ENCODE measurements at regions not wholly inside any gene's neighbourhood (a gene's known extent, or its start where the extent isn't known, plus 50 kb on each side); places are given as distances from the start of the nearest gene placed in this dataset.
A peak's percentile ranks its signal among the peaks of the same experiment; 100 is the strongest.

DNA sequence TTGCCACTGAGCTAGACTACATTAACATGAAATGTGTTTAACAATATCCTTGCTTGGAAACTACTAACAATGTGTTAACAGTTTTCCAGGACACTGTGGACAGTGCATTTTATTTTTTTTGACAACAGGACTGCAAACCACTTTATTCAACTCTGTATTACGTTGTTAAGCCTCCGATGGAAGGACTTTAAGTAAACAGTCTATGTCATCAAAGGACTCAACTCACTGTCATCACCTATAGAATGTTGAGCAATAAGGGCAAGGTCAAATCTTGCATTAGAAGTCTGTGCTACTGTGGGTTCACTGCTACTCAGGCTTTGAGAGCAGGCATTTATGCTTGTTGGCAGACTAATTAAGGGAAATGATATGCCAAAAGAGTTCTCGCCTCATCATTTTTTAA, 483.7 kb downstream of the FLRT2 start (continued):
- peak; percentile 56; the same call in 1 of the 2 replicates for TF ChIP-seq ZNF331 (CRISPR knock-in tag; IDR thresholded peaks at IDR 0.05)
- TF ChIP-seq NFIC (IDR thresholded peaks at IDR 0.05; ENCODE audit: low read length), result no peak
- no peak for TF ChIP-seq PHF21A (CRISPR knock-in tag; IDR thresholded peaks at IDR 0.05)
- peak; percentile 36; the same call in 1 of the 2 replicates for TF ChIP-seq ZBTB21 (CRISPR knock-in tag; IDR thresholded peaks at IDR 0.05)
- TF ChIP-seq RFX1 (IDR thresholded peaks at IDR 0.05), result no peak
- TF ChIP-seq, protein P1, sequence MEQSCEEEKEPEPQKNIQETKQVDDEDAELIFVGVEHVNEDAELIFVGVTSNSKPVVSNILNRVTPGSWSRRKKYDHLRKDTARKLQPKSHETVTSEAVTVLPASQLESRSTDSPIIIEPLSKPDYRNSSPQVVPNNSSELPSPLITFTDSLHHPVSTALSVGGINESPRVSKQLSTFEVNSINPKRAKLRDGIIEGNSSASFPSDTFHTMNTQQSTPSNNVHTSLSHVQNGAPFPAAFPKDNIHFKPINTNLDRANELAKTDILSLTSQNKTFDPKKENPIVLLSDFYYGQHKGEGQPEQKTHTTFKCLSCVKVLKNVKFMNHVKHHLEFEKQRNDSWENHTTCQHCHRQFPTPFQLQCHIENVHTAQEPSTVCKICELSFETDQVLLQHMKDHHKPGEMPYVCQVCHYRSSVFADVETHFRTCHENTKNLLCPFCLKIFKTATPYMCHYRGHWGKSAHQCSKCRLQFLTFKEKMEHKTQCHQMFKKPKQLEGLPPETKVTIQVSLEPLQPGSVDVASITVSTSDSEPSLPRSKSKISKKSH (CRISPR knock-in tag; IDR thresholded peaks at IDR 0.05; ENCODE audit: borderline replicate concordance), result no peak
- TF ChIP-seq, protein P2, sequence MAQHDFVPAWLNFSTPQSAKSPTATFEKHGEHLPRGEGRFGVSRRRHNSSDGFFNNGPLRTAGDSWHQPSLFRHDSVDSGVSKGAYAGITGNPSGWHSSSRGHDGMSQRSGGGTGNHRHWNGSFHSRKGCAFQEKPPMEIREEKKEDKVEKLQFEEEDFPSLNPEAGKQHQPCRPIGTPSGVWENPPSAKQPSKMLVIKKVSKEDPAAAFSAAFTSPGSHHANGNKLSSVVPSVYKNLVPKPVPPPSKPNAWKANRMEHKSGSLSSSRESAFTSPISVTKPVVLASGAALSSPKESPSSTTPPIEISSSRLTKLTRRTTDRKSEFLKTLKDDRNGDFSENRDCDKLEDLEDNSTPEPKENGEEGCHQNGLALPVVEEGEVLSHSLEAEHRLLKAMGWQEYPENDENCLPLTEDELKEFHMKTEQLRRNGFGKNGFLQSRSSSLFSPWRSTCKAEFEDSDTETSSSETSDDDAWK (CRISPR knock-in tag; IDR thresholded peaks at IDR 0.05), result no peak
- no peak for TF ChIP-seq SKI (IDR thresholded peaks at IDR 0.05; ENCODE audit: partially characterized antibody)
- TF ChIP-seq ZNF776 (CRISPR knock-in tag; IDR thresholded peaks at IDR 0.05), result no peak
- TF ChIP-seq SRSF4 (IDR thresholded peaks at IDR 0.05; ENCODE audit: low read depth, low read length, poor library complexity, severe bottlenecking), result no peak
- no peak for TF ChIP-seq NR1H2 (CRISPR knock-in tag; IDR thresholded peaks at IDR 0.05; ENCODE audit: borderline replicate concordance, low read depth)
- TF ChIP-seq NR2C2 (CRISPR knock-in tag; IDR thresholded peaks at IDR 0.05; ENCODE audit: borderline replicate concordance), result no peak
- TF ChIP-seq SYNCRIP (IDR thresholded peaks at IDR 0.05; ENCODE audit: insufficient read depth, low read depth, low read length), result no peak
- TF ChIP-seq ZSCAN9 (CRISPR knock-in tag; IDR thresholded peaks at IDR 0.05; ENCODE audit: borderline replicate concordance), result no peak
- TF ChIP-seq, protein P3, sequence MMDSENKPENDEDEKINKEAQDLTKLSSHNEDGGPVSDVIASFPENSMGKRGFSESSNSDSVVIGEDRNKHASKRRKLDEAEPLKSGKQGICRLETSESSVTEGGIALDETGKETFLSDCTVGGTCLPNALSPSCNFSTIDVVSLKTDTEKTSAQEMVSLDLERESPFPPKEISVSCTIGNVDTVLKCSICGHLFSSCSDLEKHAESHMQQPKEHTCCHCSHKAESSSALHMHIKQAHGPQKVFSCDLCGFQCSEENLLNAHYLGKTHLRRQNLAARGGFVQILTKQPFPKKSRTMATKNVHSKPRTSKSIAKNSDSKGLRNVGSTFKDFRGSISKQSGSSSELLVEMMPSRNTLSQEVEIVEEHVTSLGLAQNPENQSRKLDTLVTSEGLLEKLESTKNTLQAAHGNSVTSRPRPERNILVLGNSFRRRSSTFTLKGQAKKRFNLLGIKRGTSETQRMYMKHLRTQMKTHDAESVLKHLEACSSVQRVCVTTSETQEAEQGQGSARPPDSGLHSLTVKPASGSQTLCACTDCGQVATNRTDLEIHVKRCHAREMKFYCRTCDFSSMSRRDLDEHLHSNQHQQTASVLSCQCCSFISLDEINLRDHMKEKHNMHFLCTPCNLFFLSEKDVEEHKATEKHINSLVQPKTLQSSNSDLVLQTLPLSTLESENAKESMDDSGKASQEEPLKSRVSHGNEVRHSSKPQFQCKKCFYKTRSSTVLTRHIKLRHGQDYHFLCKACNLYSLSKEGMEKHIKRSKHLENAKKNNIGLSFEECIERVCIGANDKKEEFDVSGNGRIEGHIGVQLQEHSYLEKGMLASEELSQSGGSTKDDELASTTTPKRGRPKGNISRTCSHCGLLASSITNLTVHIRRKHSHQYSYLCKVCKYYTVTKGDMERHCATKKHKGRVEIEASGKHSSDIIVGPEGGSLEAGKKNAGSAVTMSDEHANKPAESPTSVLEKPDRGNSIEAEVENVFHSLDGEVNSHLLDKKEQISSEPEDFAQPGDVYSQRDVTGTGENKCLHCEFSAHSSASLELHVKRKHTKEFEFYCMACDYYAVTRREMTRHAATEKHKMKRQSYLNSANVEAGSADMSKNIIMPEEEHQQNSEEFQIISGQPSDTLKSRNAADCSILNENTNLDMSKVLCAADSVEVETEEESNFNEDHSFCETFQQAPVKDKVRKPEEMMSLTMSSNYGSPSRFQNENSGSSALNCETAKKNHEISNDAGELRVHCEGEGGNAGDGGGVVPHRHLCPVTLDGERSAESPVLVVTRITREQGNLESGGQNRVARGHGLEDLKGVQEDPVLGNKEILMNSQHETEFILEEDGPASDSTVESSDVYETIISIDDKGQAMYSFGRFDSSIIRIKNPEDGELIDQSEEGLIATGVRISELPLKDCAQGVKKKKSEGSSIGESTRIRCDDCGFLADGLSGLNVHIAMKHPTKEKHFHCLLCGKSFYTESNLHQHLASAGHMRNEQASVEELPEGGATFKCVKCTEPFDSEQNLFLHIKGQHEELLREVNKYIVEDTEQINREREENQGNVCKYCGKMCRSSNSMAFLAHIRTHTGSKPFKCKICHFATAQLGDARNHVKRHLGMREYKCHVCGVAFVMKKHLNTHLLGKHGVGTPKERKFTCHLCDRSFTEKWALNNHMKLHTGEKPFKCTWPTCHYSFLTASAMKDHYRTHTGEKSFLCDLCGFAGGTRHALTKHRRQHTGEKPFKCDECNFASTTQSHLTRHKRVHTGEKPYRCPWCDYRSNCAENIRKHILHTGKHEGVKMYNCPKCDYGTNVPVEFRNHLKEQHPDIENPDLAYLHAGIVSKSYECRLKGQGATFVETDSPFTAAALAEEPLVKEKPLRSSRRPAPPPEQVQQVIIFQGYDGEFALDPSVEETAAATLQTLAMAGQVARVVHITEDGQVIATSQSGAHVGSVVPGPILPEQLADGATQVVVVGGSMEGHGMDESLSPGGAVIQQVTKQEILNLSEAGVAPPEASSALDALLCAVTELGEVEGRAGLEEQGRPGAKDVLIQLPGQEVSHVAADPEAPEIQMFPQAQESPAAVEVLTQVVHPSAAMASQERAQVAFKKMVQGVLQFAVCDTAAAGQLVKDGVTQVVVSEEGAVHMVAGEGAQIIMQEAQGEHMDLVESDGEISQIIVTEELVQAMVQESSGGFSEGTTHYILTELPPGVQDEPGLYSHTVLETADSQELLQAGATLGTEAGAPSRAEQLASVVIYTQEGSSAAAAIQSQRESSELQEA (CRISPR knock-in tag; IDR thresholded peaks at IDR 0.05; ENCODE audit: not compliant biosample characterization), result no peak
- no peak for TF ChIP-seq MYNN (CRISPR knock-in tag; IDR thresholded peaks at IDR 0.05; ENCODE audit: low read depth)
- TF ChIP-seq SOX6 (IDR thresholded peaks at IDR 0.05), result no peak
- peak; percentile 57; the same call in 1 of the 2 replicates for TF ChIP-seq SOX6 (CRISPR knock-in tag; IDR thresholded peaks at IDR 0.05)
- TF ChIP-seq PITX1 (CRISPR knock-in tag; IDR thresholded peaks at IDR 0.05), result no peak
- no peak for TF ChIP-seq ZNF619 (CRISPR knock-in tag; IDR thresholded peaks at IDR 0.05)
- TF ChIP-seq ZNF841 (CRISPR knock-in tag; IDR thresholded peaks at IDR 0.05; ENCODE audit: borderline replicate concordance), result no peak
- no peak for TF ChIP-seq GLI4 (CRISPR knock-in tag; IDR thresholded peaks at IDR 0.05; ENCODE audit: borderline replicate concordance)
